ENCODE measurements at regions not wholly inside any gene's neighbourhood (a gene's known extent, or its start where the extent isn't known, plus 50 kb on each side); places are given as distances from the start of the nearest gene placed in this dataset.
"Not testable (repeated sequence)": the region's sequence is repeated elsewhere in the genome, so short reads cannot be mapped to it uniquely, and the experiment has no call there.

GRCh38 chr7:106713452-106713851 is 52.5 kb upstream of the CCDC71L start:
- H3K4me3 Mint-ChIP-seq; intact Hi-C loops (cut with micrococcal nuclease); H3K4me1 Mint-ChIP-seq (ENCODE audit: low read depth); CTCF ChIA-PET; H3K27ac Mint-ChIP-seq; DNase-seq; H3K27me3 Mint-ChIP-seq (ENCODE audit: low read depth): not testable (repeated sequence)
- Mint-ChIP-seq H3K36me3 (ENCODE audit: low read depth) (peaks cover 10% of the 10 kb centered on the region), H3K9me3 (peaks cover 11% of the 10 kb centered on the region)

GRCh38 chr7:106714590-106715442 is 53.9 kb upstream of the CCDC71L start:
- Mint-ChIP-seq H3K36me3 (ENCODE audit: low read depth) (peaks cover 10% of the 10 kb centered on the region), H3K27ac (peak overlapping the region; percentile 59)
- DNase-seq; H3K9me3 Mint-ChIP-seq; H3K27me3 Mint-ChIP-seq (ENCODE audit: low read depth); H3K4me3 Mint-ChIP-seq; H3K4me1 Mint-ChIP-seq (ENCODE audit: low read depth): not testable (repeated sequence)
- intact Hi-C loops (cut with micrococcal nuclease) = loop anchor here (5.0 kb wide), 1 partner anchor 908 kb away; no protein-coding TSS in a partner anchor
- CTCF ChIA-PET = interaction anchor here (1.3 to 1.8 kb wide), 2 partner anchors 10 to 54 kb away, joined by 4 to 6 read pairs; partner anchors contain the start of gene CCDC71L

GRCh38 chr7:106715730-106716129 is 54.8 kb upstream of the CCDC71L start:
- Mint-ChIP-seq H3K27ac (no peak overlapping the region), H3K36me3 (ENCODE audit: low read depth) (peaks cover 10% of the 10 kb centered on the region), H3K9me3 (peaks cover 8% of the 10 kb centered on the region), H3K27me3 (ENCODE audit: low read depth) (no peaks in the 10 kb centered on the region), H3K4me3 (no peak overlapping the region), H3K4me1 (ENCODE audit: low read depth) (peaks cover 10% of the 10 kb centered on the region)
- intact Hi-C loops (cut with micrococcal nuclease) = loop anchor here (5.0 kb wide), 1 partner anchor 908 kb away; no protein-coding TSS in a partner anchor
- no peak for DNase-seq
- CTCF ChIA-PET = interaction anchor here (1.3 to 5.9 kb wide), 3 partner anchors 11 to 55 kb away, joined by 4 to 42 read pairs (median 6); partner anchors contain the start of gene CCDC71L

GRCh38 chr7:106717254-106717954 is 56.4 kb upstream of the CCDC71L start:
- intact Hi-C loops (cut with micrococcal nuclease) = loop anchor here (5.0 kb wide), 1 partner anchor 910 kb away; no protein-coding TSS in a partner anchor
- Mint-ChIP-seq H3K36me3 (ENCODE audit: low read depth) (peaks cover 10% of the 10 kb centered on the region), H3K9me3 (peaks cover 8% of the 10 kb centered on the region), H3K4me1 (ENCODE audit: low read depth) (peaks cover 10% of the 10 kb centered on the region), H3K4me3 (no peak overlapping the region), H3K27me3 (ENCODE audit: low read depth) (no peaks in the 10 kb centered on the region), H3K27ac (no peak overlapping the region)
- CTCF ChIA-PET = interaction anchor here (1.1 to 5.9 kb wide), 5 partner anchors 9 to 57 kb away, joined by 3 to 42 read pairs (median 4); partner anchors contain the start of gene CCDC71L
- no peak for DNase-seq

GRCh38 chr7:106717955-106718871 is 57.3 kb upstream of the CCDC71L start:
- Mint-ChIP-seq H3K4me1 (ENCODE audit: low read depth) (peaks cover 10% of the 10 kb centered on the region), H3K27ac (no peak overlapping the region), H3K4me3 (no peak overlapping the region), H3K9me3 (peaks cover 8% of the 10 kb centered on the region), H3K27me3 (ENCODE audit: low read depth) (no peaks in the 10 kb centered on the region), H3K36me3 (ENCODE audit: low read depth) (peaks cover 9% of the 10 kb centered on the region)
- DNase-seq = peak; percentile 92
- intact Hi-C loops (cut with micrococcal nuclease) = loop anchor here (1.0 to 5.0 kb wide), 15 partner anchors 12 to 1025 kb away; partner anchors contain the start of genes CCDC71L, HBP1 and PIK3CG
- CTCF ChIA-PET = interaction anchor here (0.6 to 5.9 kb wide), 6 partner anchors 9 to 58 kb away, joined by 3 to 42 read pairs (median 4); partner anchors contain the start of gene CCDC71L

- CTCF ChIA-PET = interaction anchor here (0.6 to 5.9 kb wide), 5 partner anchors 11 to 941 kb away, joined by 3 to 42 read pairs (median 3); partner anchors contain the start of gene CCDC71L
- intact Hi-C loops (cut with micrococcal nuclease) = no loop called here
- H3K4me3 Mint-ChIP-seq = no peak overlapping the region
- no peak for DNase-seq
- peaks cover 10% of the 10 kb centered on the region for H3K4me1 Mint-ChIP-seq (ENCODE audit: low read depth)
- H3K9me3 Mint-ChIP-seq = no peaks in the 10 kb centered on the region
- peaks cover 2% of the 10 kb centered on the region for H3K27me3 Mint-ChIP-seq (ENCODE audit: low read depth)
- H3K27ac Mint-ChIP-seq = no peak overlapping the region
- H3K36me3 Mint-ChIP-seq (ENCODE audit: low read depth) = no peaks in the 10 kb centered on the region
Measured at GRCh38 chr7:106720641-106721040, 59.7 kb upstream of the CCDC71L start.

GRCh38 chr7:106721816-106722785 is 61.1 kb upstream of the CCDC71L start:
- CTCF ChIA-PET = interaction anchor here (1.5 to 5.9 kb wide), 3 partner anchors 12 to 14 kb away, joined by 3 to 42 read pairs (median 6); no protein-coding TSS in a partner anchor
- Mint-ChIP-seq H3K4me1 (ENCODE audit: low read depth) (peaks cover 10% of the 10 kb centered on the region), H3K9me3 (peaks cover 4% of the 10 kb centered on the region), H3K27me3 (ENCODE audit: low read depth) (peaks cover 2% of the 10 kb centered on the region), H3K27ac (no peak overlapping the region), H3K36me3 (ENCODE audit: low read depth) (no peaks in the 10 kb centered on the region), H3K4me3 (no peak overlapping the region)
- intact Hi-C loops (cut with micrococcal nuclease) = no loop called here
- DNase-seq = no peak

GRCh38 chr7:106723398-106723797 is 62.4 kb upstream of the CCDC71L start:
- peaks cover 10% of the 10 kb centered on the region for H3K4me1 Mint-ChIP-seq (ENCODE audit: low read depth)
- no peak overlapping the region for H3K27ac Mint-ChIP-seq
- H3K4me3 Mint-ChIP-seq = no peak overlapping the region
- CTCF ChIA-PET = interaction anchor here (0.6 to 1.9 kb wide), 2 partner anchors 12 to 180 kb away, joined by 3 to 6 read pairs; no protein-coding TSS in a partner anchor
- peaks cover 2% of the 10 kb centered on the region for H3K27me3 Mint-ChIP-seq (ENCODE audit: low read depth)
- DNase-seq = no peak
- H3K36me3 Mint-ChIP-seq (ENCODE audit: low read depth) = no peaks in the 10 kb centered on the region
- peaks cover 4% of the 10 kb centered on the region for H3K9me3 Mint-ChIP-seq
- intact Hi-C loops (cut with micrococcal nuclease) = no loop called here

GRCh38 chr7:106729720-106730385 is 68.9 kb upstream of the CCDC71L start:
- peak; percentile 48 for DNase-seq
- intact Hi-C loops (cut with micrococcal nuclease) = loop anchor here (1.0 to 10.0 kb wide), 2 partner anchors 12 to 655 kb away; no protein-coding TSS in a partner anchor
- Mint-ChIP-seq H3K27ac (no peak overlapping the region), H3K4me1 (ENCODE audit: low read depth) (peaks cover 28% of the 10 kb centered on the region), H3K27me3 (ENCODE audit: low read depth) (no peaks in the 10 kb centered on the region), H3K36me3 (ENCODE audit: low read depth) (no peaks in the 10 kb centered on the region), H3K4me3 (no peak overlapping the region), H3K9me3 (peaks cover 4% of the 10 kb centered on the region)
- CTCF ChIA-PET = interaction anchor here (1.5 to 3.3 kb wide), 2 partner anchors 70 to 187 kb away, joined by 3 to 32 read pairs; partner anchors contain the start of gene CCDC71L

GRCh38 chr7:106731187-106731586 is 70.2 kb upstream of the CCDC71L start:
- intact Hi-C loops (cut with micrococcal nuclease) = loop anchor here (10.0 kb wide), 1 partner anchor 656 kb away; no protein-coding TSS in a partner anchor
- H3K4me1 Mint-ChIP-seq (ENCODE audit: low read depth) = peaks cover 36% of the 10 kb centered on the region
- CTCF ChIA-PET = interaction anchor here (0.7 to 3.3 kb wide), 4 partner anchors 14 to 189 kb away, joined by 3 to 32 read pairs (median 4); partner anchors contain the start of gene CCDC71L

More at GRCh38 chr7:106731187-106731586, 70.2 kb upstream of the CCDC71L start:
- H3K27ac Mint-ChIP-seq = peak overlapping the region; percentile 31
- no peaks in the 10 kb centered on the region for H3K9me3 Mint-ChIP-seq
- H3K27me3 Mint-ChIP-seq (ENCODE audit: low read depth) = no peaks in the 10 kb centered on the region
- no peaks in the 10 kb centered on the region for H3K36me3 Mint-ChIP-seq (ENCODE audit: low read depth)
- peak overlapping the region; percentile 7 for H3K4me3 Mint-ChIP-seq
- no peak for DNase-seq

All from activated naive CD4-positive, alpha-beta T cell treated with anti-CD3 and anti-CD28 coated beads for 36 hours (primary cell).